Muscle layer of duodenum (tissue), 2 donors: ENCODE measurements at regions not wholly inside any gene's neighbourhood (a gene's known extent, or its start where the extent isn't known, plus 50 kb on each side); places are given as distances from the start of the nearest gene placed in this dataset.
"Not testable (repeated sequence)": the region's sequence is repeated elsewhere in the genome, so short reads cannot be mapped to it uniquely, and the experiment has no call there.

ENCODE experiments used
- H3K27ac ChIP-seq: one replicate; pipeline ENCODE4 v1.7.0; 2013; ENCODE audit warnings: mild to moderate bottlenecking, low read length
- H3K27me3 ChIP-seq: one replicate; pipeline ENCODE4 v1.7.0; 2013; ENCODE audit warnings: low read depth, mild to moderate bottlenecking, control low read depth, low read length
- H3K36me3 ChIP-seq, 2 donors: one replicate each; pipeline ENCODE4 v1.7.0; 2013; ENCODE audit warnings: low read length in 2 of 2, control low read depth in 1 of 2, mild to moderate bottlenecking in 1 of 2; ENCODE audit not compliant: insufficient read depth in 2 of 2, control insufficient read depth in 1 of 2
- H3K4me1 ChIP-seq, 2 donors: one replicate each; pipeline ENCODE4 v1.7.0; 2013; ENCODE audit warnings: low read length in 2 of 2, mild to moderate bottlenecking in 2 of 2, control low read depth in 1 of 2, moderate library complexity in 1 of 2; ENCODE audit not compliant: insufficient read depth in 2 of 2, control insufficient read depth in 1 of 2
- H3K4me3 ChIP-seq, 2 donors: one replicate each; pipeline ENCODE4 v1.7.0; 2013; ENCODE audit warnings: low read length in 2 of 2, low read depth in 1 of 2, mild to moderate bottlenecking in 1 of 2
- H3K9me3 ChIP-seq, 2 donors: one replicate each; pipeline ENCODE4 v1.7.0; 2013; ENCODE audit warnings: low read length in 2 of 2, control low read depth in 1 of 2, mild to moderate bottlenecking in 1 of 2; ENCODE audit not compliant: control insufficient read depth in 1 of 2
- donor health status: healthy.

GRCh38 chr3:16004812-16005211, 169.7 kb upstream of the GALNT15 start:
- Histone ChIP-seq H3K4me1 (no peaks in the 10 kb centered on the region), H3K4me3 (no peak overlapping the region), H3K27ac (no peak overlapping the region), H3K9me3 (peaks cover 0 to 7% of the 10 kb centered on the region in 2 donors), H3K27me3 (no peaks in the 10 kb centered on the region), H3K36me3 (no peaks in the 10 kb centered on the region)

- Histone ChIP-seq H3K4me1 (no peaks in the 10 kb centered on the region), H3K27me3 (no peaks in the 10 kb centered on the region), H3K27ac (no peak overlapping the region), H3K4me3 (no peak overlapping the region), H3K36me3 (no peaks in the 10 kb centered on the region), H3K9me3 (peaks cover 0 to 7% of the 10 kb centered on the region in 2 donors)
Observed at GRCh38 chr3:16011376-16011775, 163.1 kb upstream of the GALNT15 start.

DNA sequence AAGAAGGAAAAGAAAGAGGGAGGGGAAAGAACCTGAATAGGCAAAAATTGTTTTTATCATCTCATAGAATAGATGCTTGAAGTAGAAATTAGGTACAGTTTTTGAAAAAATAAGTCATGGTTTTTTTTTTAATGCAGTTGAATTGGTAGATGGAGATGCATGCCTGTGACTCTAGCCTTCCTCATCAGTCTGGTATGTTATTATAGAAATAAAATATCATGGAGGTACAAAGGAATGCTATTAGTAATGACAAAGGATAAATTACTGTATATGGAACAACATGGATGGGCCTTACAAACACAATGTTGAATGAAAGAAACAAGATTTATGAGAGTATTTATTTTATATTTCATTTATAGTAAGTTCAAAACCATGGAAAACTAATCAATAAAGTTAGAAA, 162.4 kb upstream of the GALNT15 start:
- Histone ChIP-seq H3K27ac (no peak overlapping the region), H3K4me3 (no peak overlapping the region), H3K36me3 (no peaks in the 10 kb centered on the region), H3K4me1 (no peaks in the 10 kb centered on the region), H3K9me3 (peaks cover 0 to 7% of the 10 kb centered on the region in 2 donors), H3K27me3 (no peaks in the 10 kb centered on the region)

GRCh38 chr3:16013568-16013967, 160.9 kb upstream of the GALNT15 start:
- Histone ChIP-seq H3K27ac (no peak overlapping the region), H3K4me3 (no peak overlapping the region), H3K36me3 (no peaks in the 10 kb centered on the region), H3K27me3 (no peaks in the 10 kb centered on the region), H3K4me1 (no peaks in the 10 kb centered on the region), H3K9me3 (no peaks in the 10 kb centered on the region)

DNA sequence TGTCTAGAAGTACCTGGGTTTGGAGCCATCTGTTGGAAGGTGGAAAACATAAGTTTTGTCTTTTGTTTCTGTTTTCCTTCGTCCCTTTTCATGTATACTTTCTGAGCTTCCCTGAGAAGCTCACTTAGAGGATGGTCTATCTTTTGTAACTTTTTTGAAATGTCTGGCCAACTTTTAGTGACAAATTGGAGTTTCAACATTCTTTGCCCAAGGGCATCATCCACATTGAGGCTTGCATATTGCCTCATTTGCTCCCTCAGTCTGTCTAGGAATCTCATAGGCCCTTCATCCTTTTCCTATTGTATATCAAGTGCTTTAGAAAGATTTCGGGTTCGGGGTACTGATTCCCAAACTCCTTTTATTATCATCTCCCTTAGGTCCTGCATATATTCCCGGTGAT, 152.7 kb upstream of the GALNT15 start:
- H3K27ac ChIP-seq, H3K4me1 ChIP-seq, H3K4me3 ChIP-seq, H3K9me3 ChIP-seq, H3K27me3 ChIP-seq, H3K36me3 ChIP-seq: not testable (repeated sequence)

- not testable (repeated sequence) for H3K9me3 ChIP-seq, H3K36me3 ChIP-seq, H3K4me1 ChIP-seq, H3K4me3 ChIP-seq, H3K27me3 ChIP-seq, H3K27ac ChIP-seq
Observed at GRCh38 chr3:16023881-16024280, 150.6 kb upstream of the GALNT15 start.

GRCh38 chr3:16024548-16024947, 149.9 kb upstream of the GALNT15 start:
- H3K27me3 ChIP-seq: no peaks in the 10 kb centered on the region

DNA sequence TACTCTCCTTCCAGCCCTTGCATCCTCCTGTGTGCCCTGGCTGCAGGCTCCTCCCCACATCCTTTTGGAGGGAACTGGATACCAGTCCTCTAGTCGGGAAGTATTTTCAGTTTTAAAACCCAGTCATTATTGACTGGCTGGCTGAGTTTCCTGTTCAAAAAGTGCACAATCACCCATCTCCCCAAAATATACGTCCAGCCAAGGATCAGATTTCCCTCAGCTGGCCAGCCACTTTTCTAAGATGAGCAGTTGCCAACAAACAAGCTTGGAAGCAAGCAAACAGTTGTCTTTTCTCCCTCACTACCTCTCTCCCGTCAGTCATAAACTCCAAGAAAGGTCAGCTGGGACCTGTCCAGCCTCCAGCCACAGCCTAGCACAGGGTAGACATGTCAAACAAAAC, 147.7 kb upstream of the GALNT15 start:
- H3K27ac ChIP-seq: no peak overlapping the region
- no peak overlapping the region for H3K4me3 ChIP-seq
- H3K27me3 ChIP-seq: no peaks in the 10 kb centered on the region
- H3K9me3 ChIP-seq: no peaks in the 10 kb centered on the region
- no peaks in the 10 kb centered on the region for H3K36me3 ChIP-seq
- no peaks in the 10 kb centered on the region for H3K4me1 ChIP-seq

More at GRCh38 chr3:16024548-16024947, 149.9 kb upstream of the GALNT15 start:
- no peaks in the 10 kb centered on the region for H3K4me1 ChIP-seq
- H3K27ac ChIP-seq: no peak overlapping the region
- no peak overlapping the region for H3K4me3 ChIP-seq
- H3K9me3 ChIP-seq: no peaks in the 10 kb centered on the region
- no peaks in the 10 kb centered on the region for H3K36me3 ChIP-seq

GRCh38 chr3:16028604-16029003, 145.9 kb upstream of the GALNT15 start:
- Histone ChIP-seq H3K36me3 (no peaks in the 10 kb centered on the region), H3K9me3 (no peaks in the 10 kb centered on the region), H3K4me1 (no peaks in the 10 kb centered on the region), H3K27me3 (no peaks in the 10 kb centered on the region), H3K27ac (no peak overlapping the region), H3K4me3 (no peak overlapping the region)

- no peak overlapping the region for H3K4me3 ChIP-seq
- no peak overlapping the region for H3K27ac ChIP-seq
- H3K9me3 ChIP-seq: no peaks in the 10 kb centered on the region
- no peaks in the 10 kb centered on the region for H3K27me3 ChIP-seq
- H3K36me3 ChIP-seq: no peaks in the 10 kb centered on the region
- H3K4me1 ChIP-seq: no peaks in the 10 kb centered on the region
Observed at GRCh38 chr3:16030342-16030741, 144.1 kb upstream of the GALNT15 start.

DNA sequence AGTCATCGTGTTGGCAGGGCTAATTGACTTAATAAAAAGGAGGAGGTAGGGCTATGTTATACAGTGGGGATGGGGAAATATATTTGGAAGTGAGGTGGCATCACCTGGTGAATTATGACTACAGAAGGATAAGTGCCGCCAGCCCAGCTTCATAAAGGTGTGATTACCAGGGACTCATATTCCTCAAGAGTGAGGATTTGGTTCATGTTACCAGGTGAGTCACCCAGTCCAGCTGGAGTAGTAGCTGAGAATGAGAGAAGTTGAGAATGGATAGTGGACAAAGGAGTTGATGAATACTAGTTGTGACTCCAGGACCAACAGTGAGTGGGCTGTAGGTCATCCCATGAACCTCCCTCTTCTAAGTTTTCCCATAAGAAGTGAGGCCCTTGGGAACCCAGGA, 143.0 kb upstream of the GALNT15 start:
- H3K4me1 ChIP-seq: no peaks in the 10 kb centered on the region
- no peak overlapping the region for H3K4me3 ChIP-seq
- no peak overlapping the region for H3K27ac ChIP-seq
- no peaks in the 10 kb centered on the region for H3K9me3 ChIP-seq
- H3K27me3 ChIP-seq: no peaks in the 10 kb centered on the region
- no peaks in the 10 kb centered on the region for H3K36me3 ChIP-seq

DNA sequence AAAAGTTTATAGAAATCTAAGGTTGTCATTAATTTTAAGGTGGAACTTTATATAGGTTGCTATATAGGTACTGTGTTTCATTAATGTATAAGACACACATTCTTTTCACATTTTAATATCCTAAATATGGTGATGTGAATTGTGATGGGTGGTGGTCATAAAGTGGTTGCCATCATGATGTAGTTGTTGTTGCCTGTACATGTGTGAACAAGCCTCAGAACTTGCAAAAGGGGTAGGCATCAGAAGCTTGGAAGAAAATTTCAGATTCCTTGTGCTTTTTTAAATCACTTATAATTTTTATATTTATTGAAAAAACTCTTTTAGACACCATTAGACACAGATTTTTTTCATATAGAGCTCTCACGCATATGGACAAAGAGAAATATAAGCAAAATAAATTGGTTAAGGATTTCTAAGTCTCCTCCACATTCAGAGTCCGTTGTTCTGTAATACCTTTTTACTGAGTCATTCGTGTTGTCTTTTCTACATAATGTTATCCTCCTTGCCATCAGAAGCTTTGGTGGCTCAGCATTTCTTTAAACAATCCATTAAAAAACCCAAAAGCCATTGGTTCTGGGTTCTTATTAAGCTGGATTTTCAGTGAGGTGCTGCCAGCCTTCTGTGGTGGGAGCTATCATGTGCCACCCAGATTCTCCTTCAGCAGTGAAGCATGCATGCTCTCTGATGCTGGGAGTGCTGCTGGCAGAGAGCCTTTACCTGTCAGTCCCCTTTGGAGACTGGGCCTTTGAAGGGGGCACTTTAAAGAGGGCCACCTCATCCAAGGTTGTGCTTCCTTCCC, 140.4 kb upstream of the GALNT15 start:
- Histone ChIP-seq H3K9me3 (no peaks in the 10 kb centered on the region), H3K4me1 (no peaks in the 10 kb centered on the region), H3K27me3 (no peaks in the 10 kb centered on the region), H3K36me3 (no peaks in the 10 kb centered on the region), H3K4me3 (no peak overlapping the region), H3K27ac (no peak overlapping the region)
